DOHH2 (cell line): ENCODE measurements at regions not wholly inside any gene's neighbourhood (a gene's known extent, or its start where the extent isn't known, plus 50 kb on each side); places are given as distances from the start of the nearest gene placed in this dataset.

Source experiments
- H3F3A ChIP-seq: fragments of 200-600 bp; sonication (generic), shearing (Covaris generic); 2 replicates; pipeline ENCODE4 v1.6.0; 2016; ENCODE audit warnings: antibody characterized with exemption, mild to moderate bottlenecking; ENCODE audit not compliant: control insufficient read depth, insufficient read depth
- H3K27ac ChIP-seq: fragments of 200-600 bp; sonication (generic); 2 replicates; pipeline ENCODE4 v1.5.1; 2014; ENCODE audit warnings: low read depth, mild to moderate bottlenecking, low read length, moderate library complexity
- H3K27me3 ChIP-seq: fragments of 200-600 bp; sonication (generic); 2 replicates; pipeline ENCODE4 v1.6.1; 2014; ENCODE audit warnings: mild to moderate bottlenecking, low read length, mixed read lengths; ENCODE audit not compliant: control insufficient read depth
- H3K36me3 ChIP-seq: fragments of 200-600 bp; sonication (generic); 2 replicates; pipeline ENCODE4 v1.6.1; 2014; ENCODE audit warnings: mild to moderate bottlenecking, low read length, moderate library complexity, mixed read lengths; ENCODE audit not compliant: control insufficient read depth
- H3K4me1 ChIP-seq: fragments of 200-600 bp; sonication (generic); 2 replicates; pipeline ENCODE4 v1.6.1; 2014; ENCODE audit warnings: mild to moderate bottlenecking, low read length, mixed read lengths; ENCODE audit not compliant: control insufficient read depth
- H3K4me2 ChIP-seq: fragments of 200-600 bp; sonication (generic); 2 replicates; pipeline ENCODE4 v1.6.0; 2014; ENCODE audit warnings: mild to moderate bottlenecking, low read length, moderate library complexity
- H3K4me3 ChIP-seq: fragments of 200-600 bp; sonication (generic); 2 replicates; pipeline ENCODE4 v1.5.1; 2014; ENCODE audit warnings: mild to moderate bottlenecking, low read length, mixed read lengths
- H3K79me2 ChIP-seq: fragments of 200-600 bp; sonication (generic); 2 replicates; pipeline ENCODE4 v1.6.1; 2014; ENCODE audit warnings: mild to moderate bottlenecking, low read length, mixed read lengths; ENCODE audit not compliant: control insufficient read depth
- H3K9me2 ChIP-seq: fragments of 200-600 bp; sonication (generic); replicated peaks from 2 replicates; pipeline ENCODE4 v1.6.1; 2014; ENCODE audit warnings: mild to moderate bottlenecking, low read length, mixed read lengths; ENCODE audit not compliant: control insufficient read depth
- H3K9me3 ChIP-seq: fragments of 200-600 bp; sonication (generic); 2 replicates; pipeline ENCODE4 v1.6.1; 2014; ENCODE audit warnings: antibody characterized with exemption, low read length, mixed read lengths; ENCODE audit not compliant: control insufficient read depth, insufficient read depth
- H4K20me1 ChIP-seq: fragments of 200-600 bp; sonication (generic); 2 replicates; pipeline ENCODE4 v1.6.0; 2014; ENCODE audit warnings: low read depth, mild to moderate bottlenecking, antibody characterized with exemption, low read length, moderate library complexity; ENCODE audit not compliant: control insufficient read depth, insufficient read depth
- EZH2phosphoT487 ChIP-seq: fragments of 200-600 bp; sonication (generic); IDR thresholded peaks from 2 replicates; pipeline ENCODE4 v1.6.1; 2017; ENCODE audit warnings: borderline replicate concordance, mild to moderate bottlenecking, antibody characterized with exemption, low read length, moderate library complexity, mixed read lengths
- TF ChIP-seq, protein P1 (sequence below): fragments of 200-600 bp; sonication (generic); IDR thresholded peaks from one replicate; pipeline ENCODE4 v1.5.1; 2014; ENCODE audit warnings: antibody characterized with exemption, mild to moderate bottlenecking, low read depth, low read length; ENCODE audit not compliant: poor library complexity, severe bottlenecking

GRCh38 chr6:132062626-132063025 is 111.5 kb upstream of the CCN2 start:
- no peak for TF ChIP-seq EZH2phosphoT487
- TF ChIP-seq, protein P1, sequence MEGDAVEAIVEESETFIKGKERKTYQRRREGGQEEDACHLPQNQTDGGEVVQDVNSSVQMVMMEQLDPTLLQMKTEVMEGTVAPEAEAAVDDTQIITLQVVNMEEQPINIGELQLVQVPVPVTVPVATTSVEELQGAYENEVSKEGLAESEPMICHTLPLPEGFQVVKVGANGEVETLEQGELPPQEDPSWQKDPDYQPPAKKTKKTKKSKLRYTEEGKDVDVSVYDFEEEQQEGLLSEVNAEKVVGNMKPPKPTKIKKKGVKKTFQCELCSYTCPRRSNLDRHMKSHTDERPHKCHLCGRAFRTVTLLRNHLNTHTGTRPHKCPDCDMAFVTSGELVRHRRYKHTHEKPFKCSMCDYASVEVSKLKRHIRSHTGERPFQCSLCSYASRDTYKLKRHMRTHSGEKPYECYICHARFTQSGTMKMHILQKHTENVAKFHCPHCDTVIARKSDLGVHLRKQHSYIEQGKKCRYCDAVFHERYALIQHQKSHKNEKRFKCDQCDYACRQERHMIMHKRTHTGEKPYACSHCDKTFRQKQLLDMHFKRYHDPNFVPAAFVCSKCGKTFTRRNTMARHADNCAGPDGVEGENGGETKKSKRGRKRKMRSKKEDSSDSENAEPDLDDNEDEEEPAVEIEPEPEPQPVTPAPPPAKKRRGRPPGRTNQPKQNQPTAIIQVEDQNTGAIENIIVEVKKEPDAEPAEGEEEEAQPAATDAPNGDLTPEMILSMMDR, result no peak
- H3K9me3 ChIP-seq, result no peaks in the 10 kb centered on the region
- no peaks in the 10 kb centered on the region for H3K36me3 ChIP-seq
- H3F3A ChIP-seq, result no peaks in the 10 kb centered on the region
- no peaks in the 10 kb centered on the region for H3K9me2 ChIP-seq
- no peaks in the 10 kb centered on the region for H4K20me1 ChIP-seq
- no peaks in the 10 kb centered on the region for H3K79me2 ChIP-seq
- no peak overlapping the region for H3K4me3 ChIP-seq
- H3K4me2 ChIP-seq, result no peak overlapping the region
- H3K27me3 ChIP-seq, result no peaks in the 10 kb centered on the region
- peaks cover 18% of the 10 kb centered on the region for H3K4me1 ChIP-seq
- no peak overlapping the region for H3K27ac ChIP-seq

DNA sequence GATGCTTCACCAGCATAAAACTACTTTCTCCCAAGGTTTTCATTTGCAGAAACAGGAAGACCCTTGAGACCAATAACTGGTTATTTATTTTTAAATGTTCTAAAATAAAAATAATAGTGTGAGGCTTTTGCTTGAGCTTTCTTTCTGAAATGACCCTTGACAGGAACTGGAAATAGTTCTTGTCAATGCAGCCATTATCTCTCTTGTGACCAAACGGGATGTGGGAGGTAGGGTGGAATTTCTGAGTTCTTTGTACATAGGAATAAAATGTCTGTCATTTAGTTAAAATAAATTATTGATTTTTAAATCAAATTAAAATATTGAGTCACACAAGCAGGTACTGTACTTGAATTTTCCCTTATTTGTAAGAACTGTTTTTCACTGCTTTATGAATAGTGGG is 110.2 kb upstream of the CCN2 start:
- no peaks in the 10 kb centered on the region for H3K9me2 ChIP-seq
- peaks cover 12% of the 10 kb centered on the region; the same call in 1 of the 2 replicates for H3K4me1 ChIP-seq
- H4K20me1 ChIP-seq, result no peaks in the 10 kb centered on the region
- H3K27me3 ChIP-seq, result no peaks in the 10 kb centered on the region
- no peaks in the 10 kb centered on the region for H3K9me3 ChIP-seq
- H3K36me3 ChIP-seq, result no peaks in the 10 kb centered on the region
- no peak overlapping the region for H3K27ac ChIP-seq
- no peak overlapping the region for H3K4me3 ChIP-seq
- H3K4me2 ChIP-seq, result no peak overlapping the region
- H3F3A ChIP-seq, result no peaks in the 10 kb centered on the region
- no peak for TF ChIP-seq EZH2phosphoT487
- TF ChIP-seq, protein P1, result no peak
- no peaks in the 10 kb centered on the region for H3K79me2 ChIP-seq

GRCh38 chr6:132060591-132060990 is 109.4 kb upstream of the CCN2 start:
- H3K4me3 ChIP-seq, result no peak overlapping the region
- no peaks in the 10 kb centered on the region for H3K9me2 ChIP-seq
- no peak overlapping the region for H3K4me2 ChIP-seq
- no peaks in the 10 kb centered on the region for H3K36me3 ChIP-seq
- H3K79me2 ChIP-seq, result no peaks in the 10 kb centered on the region
- no peaks in the 10 kb centered on the region for H3F3A ChIP-seq
- H3K27me3 ChIP-seq, result no peaks in the 10 kb centered on the region
- TF ChIP-seq EZH2phosphoT487, result no peak
- TF ChIP-seq, protein P1, result no peak
- no peak overlapping the region for H3K27ac ChIP-seq
- peaks cover 12% of the 10 kb centered on the region; the same call in 1 of the 2 replicates for H3K4me1 ChIP-seq
- H3K9me3 ChIP-seq, result no peaks in the 10 kb centered on the region
- H4K20me1 ChIP-seq, result no peaks in the 10 kb centered on the region
